Prostate gland (tissue), 2 donors: ENCODE measurements at regions not wholly inside any gene's neighbourhood (a gene's known extent, or its start where the extent isn't known, plus 50 kb on each side); places are given as distances from the start of the nearest gene placed in this dataset.

Experiments used
- DNase-seq: peaks from one replicate; pipeline ENCODE4 v3.0.0-alpha.2; 2019; ENCODE audit warnings: low spot score
- H3K27ac ChIP-seq, 2 donors: fragments of 200-600 bp; sonication (generic); 2 replicates each; pipeline ENCODE4 v1.5.1; 2017 to 2019
- H3K27me3 ChIP-seq: fragments of 200-600 bp; sonication (generic); replicated peaks from 2 replicates; pipeline ENCODE4 v1.5.1; 2019; ENCODE audit not compliant: insufficient read depth
- H3K36me3 ChIP-seq, 2 donors: fragments of 200-600 bp; sonication (generic); 1 replicate in 1 of 2; 2 replicates in 1 of 2; pipeline versions ENCODE4 v1.5.1 to v1.8.1; 2017 to 2019
- H3K4me1 ChIP-seq: fragments of 200-600 bp; sonication (generic); replicated peaks from 2 replicates; pipeline ENCODE4 v1.5.1; 2019
- H3K4me3 ChIP-seq, 2 donors: fragments of 200-600 bp; sonication (generic); 2 replicates each; pipeline ENCODE4 v1.5.1; 2017 to 2019
- H3K9me3 ChIP-seq: fragments of 200-600 bp; sonication (generic); 2 replicates; pipeline ENCODE4 v1.5.1; 2017
- CTCF ChIP-seq, 4 experiments: fragments of 200-600 bp in 2 of 4; fragments of 450-650 bp in 2 of 4; sonication (generic) in 2 of 4; IDR thresholded peaks; 1 replicate in 3 of 4; 2 replicates in 1 of 4; pipeline ENCODE4 v1.5.1; 2016 to 2019; ENCODE audit warnings: antibody characterized with exemption in 4 of 4, mild to moderate bottlenecking in 2 of 4, moderate library complexity in 2 of 4
- POLR2A ChIP-seq: fragments of 450-650 bp; IDR thresholded peaks from one replicate; pipeline ENCODE4 v1.6.1; 2016; ENCODE audit warnings: antibody characterized with exemption, mild to moderate bottlenecking
- POLR2AphosphoS5 ChIP-seq: sonication (generic); formaldehyde crosslinking; IDR thresholded peaks from one replicate; pipeline ENCODE4 v1.6.1; 2017; ENCODE audit warnings: antibody characterized with exemption
- WGBS: methylation state at CpG from one replicate; pipeline ENCODE4 v1.1.5; 2018; 5-methylcytosine and 5-hydroxymethylcytosine counted together
- intact Hi-C: fragments of 100-400 bp; cut with DNase I; formaldehyde crosslinking; loops from one replicate; pipeline ENCODE4 v1.14.2; 2022

GRCh38 chr15:81608309-81608829, 234.4 kb upstream of the TMC3 start:
- H3K36me3 ChIP-seq = no peaks in the 10 kb centered on the region
- no peak overlapping the region for H3K4me3 ChIP-seq
- H3K27ac ChIP-seq = no peak overlapping the region
- no peaks in the 10 kb centered on the region for H3K4me1 ChIP-seq
- intact Hi-C loops = no loop called here
- DNase-seq = no peak
- H3K27me3 ChIP-seq = no peaks in the 10 kb centered on the region
- WGBS = 85% methylated on average over 2 of the region's 2 CpGs
- no peak for TF ChIP-seq CTCF (IDR thresholded peaks at IDR 0.05)
- TF ChIP-seq POLR2AphosphoS5 = no peak
- no peak for TF ChIP-seq POLR2A
- no peaks in the 10 kb centered on the region for H3K9me3 ChIP-seq

- TF ChIP-seq POLR2AphosphoS5 = no peak
- TF ChIP-seq POLR2A = no peak
- no peak for TF ChIP-seq CTCF (IDR thresholded peaks at IDR 0.05)
- Histone ChIP-seq H3K4me3 (no peak overlapping the region), H3K27ac (no peak overlapping the region), H3K9me3 (no peaks in the 10 kb centered on the region), H3K27me3 (no peaks in the 10 kb centered on the region), H3K4me1 (no peaks in the 10 kb centered on the region), H3K36me3 (no peaks in the 10 kb centered on the region)
- no peak for DNase-seq
- intact Hi-C loops = no loop called here
- WGBS = 39% methylated on average over 5 of the region's 5 CpGs
These were observed 230.7 kb upstream of the TMC3 start for GRCh38 chr15:81604713-81605112.

- Histone ChIP-seq H3K36me3 (no peaks in the 10 kb centered on the region), H3K9me3 (no peaks in the 10 kb centered on the region), H3K27me3 (no peaks in the 10 kb centered on the region), H3K4me1 (no peaks in the 10 kb centered on the region), H3K27ac (no peak overlapping the region), H3K4me3 (no peak overlapping the region)
- DNase-seq = no peak
- 72% methylated on average over 6 of the region's 6 CpGs for WGBS
- intact Hi-C loops = no loop called here
- no peak for TF ChIP-seq CTCF (IDR thresholded peaks at IDR 0.05)
- no peak for TF ChIP-seq POLR2AphosphoS5
- no peak for TF ChIP-seq POLR2A
These were observed 222.3 kb upstream of the TMC3 start for GRCh38 chr15:81596159-81596865.

- Histone ChIP-seq H3K36me3 (no peaks in the 10 kb centered on the region), H3K4me1 (no peaks in the 10 kb centered on the region), H3K9me3 (no peaks in the 10 kb centered on the region), H3K27ac (no peak overlapping the region), H3K4me3 (no peak overlapping the region), H3K27me3 (no peaks in the 10 kb centered on the region)
- WGBS = 28% methylated on average over 1 of the region's 1 CpG
- no peak for DNase-seq
- intact Hi-C loops = no loop called here
- TF ChIP-seq CTCF (IDR thresholded peaks at IDR 0.05) (no peak), POLR2A (no peak), POLR2AphosphoS5 (no peak)
These were observed 221.7 kb upstream of the TMC3 start for GRCh38 chr15:81595752-81596151.

- 87% methylated on average over 4 of the region's 4 CpGs for WGBS
- DNase-seq = no peak
- no peaks in the 10 kb centered on the region for H3K4me1 ChIP-seq
- no peaks in the 10 kb centered on the region for H3K27me3 ChIP-seq
- no peak for TF ChIP-seq CTCF (IDR thresholded peaks at IDR 0.05)
- TF ChIP-seq POLR2AphosphoS5 = no peak
- TF ChIP-seq POLR2A = no peak
- H3K36me3 ChIP-seq = no peaks in the 10 kb centered on the region
- no peak overlapping the region for H3K4me3 ChIP-seq
- no peak overlapping the region for H3K27ac ChIP-seq
- intact Hi-C loops = no loop called here
- no peaks in the 10 kb centered on the region for H3K9me3 ChIP-seq
These were observed 215.7 kb upstream of the TMC3 start for GRCh38 chr15:81589671-81590070.
